ENCODE measurements at regions not wholly inside any gene's neighbourhood (a gene's known extent, or its start where the extent isn't known, plus 50 kb on each side); places are given as distances from the start of the nearest gene placed in this dataset.
"Not testable (repeated sequence)": the region's sequence is repeated elsewhere in the genome, so short reads cannot be mapped to it uniquely, and the experiment has no call there.

GRCh38 chr12:60210756-60211155 lies 614.9 kb downstream of the SLC16A7 start:
- no peaks in the 10 kb centered on the region for H3K27me3 ChIP-seq (ENCODE audit: low read length)
- H3K79me2 ChIP-seq (ENCODE audit: insufficient read depth, low read length): no peaks in the 10 kb centered on the region
- H3K9me2 ChIP-seq (replicated peaks; ENCODE audit: insufficient read depth, low read length): no peaks in the 10 kb centered on the region
- no peaks in the 10 kb centered on the region for H3F3A ChIP-seq (ENCODE audit: insufficient read depth)
- no peak overlapping the region for H3K4me3 ChIP-seq (ENCODE audit: insufficient read depth, low read length, poor library complexity, severe bottlenecking)
- no peak overlapping the region for H3K27ac ChIP-seq (ENCODE audit: low read depth, low read length)
- H4K20me1 ChIP-seq (ENCODE audit: low read depth, low read length): no peaks in the 10 kb centered on the region
- H3K9me3 ChIP-seq (ENCODE audit: insufficient read depth, low read length): no peaks in the 10 kb centered on the region
- no peaks in the 10 kb centered on the region for H3K36me3 ChIP-seq (ENCODE audit: low read length)
- no peak overlapping the region for H2AFZ ChIP-seq (ENCODE audit: low read depth, low read length, severe bottlenecking)
- no peak overlapping the region for H3K4me2 ChIP-seq (ENCODE audit: low read depth, low read length, poor library complexity, severe bottlenecking)
- TF ChIP-seq EZH2phosphoT487 (conservative IDR thresholded peaks at IDR 0.05; ENCODE audit: low read length) (no peak), CTCF (IDR thresholded peaks at IDR 0.05; ENCODE audit: insufficient read depth, low read length, poor library complexity, severe bottlenecking) (no peak)
- H3K9ac ChIP-seq (ENCODE audit: low read length): no peak overlapping the region

GRCh38 chr12:60211244-60211643 lies 615.4 kb downstream of the SLC16A7 start:
- no peak overlapping the region for H3K4me2 ChIP-seq (ENCODE audit: low read depth, low read length, poor library complexity, severe bottlenecking)
- H3K27ac ChIP-seq (ENCODE audit: low read depth, low read length): no peak overlapping the region
- H3K27me3 ChIP-seq (ENCODE audit: low read length): no peaks in the 10 kb centered on the region
- no peaks in the 10 kb centered on the region for H3K36me3 ChIP-seq (ENCODE audit: low read length)
- no peak overlapping the region for H3K9ac ChIP-seq (ENCODE audit: low read length)
- TF ChIP-seq CTCF (IDR thresholded peaks at IDR 0.05; ENCODE audit: insufficient read depth, low read length, poor library complexity, severe bottlenecking) (no peak), EZH2phosphoT487 (conservative IDR thresholded peaks at IDR 0.05; ENCODE audit: low read length) (no peak)
- H4K20me1 ChIP-seq (ENCODE audit: low read depth, low read length): no peaks in the 10 kb centered on the region
- no peaks in the 10 kb centered on the region for H3F3A ChIP-seq (ENCODE audit: insufficient read depth)
- H3K9me2 ChIP-seq (replicated peaks; ENCODE audit: insufficient read depth, low read length): no peaks in the 10 kb centered on the region
- H3K4me3 ChIP-seq (ENCODE audit: insufficient read depth, low read length, poor library complexity, severe bottlenecking): no peak overlapping the region
- H3K79me2 ChIP-seq (ENCODE audit: insufficient read depth, low read length): no peaks in the 10 kb centered on the region
- H3K9me3 ChIP-seq (ENCODE audit: insufficient read depth, low read length): no peaks in the 10 kb centered on the region
- no peak overlapping the region for H2AFZ ChIP-seq (ENCODE audit: low read depth, low read length, severe bottlenecking)

- H3K79me2 ChIP-seq (ENCODE audit: insufficient read depth, low read length): no peaks in the 10 kb centered on the region
- H3K4me2 ChIP-seq (ENCODE audit: low read depth, low read length, poor library complexity, severe bottlenecking): no peak overlapping the region
- H3K9me2 ChIP-seq (replicated peaks; ENCODE audit: insufficient read depth, low read length): no peaks in the 10 kb centered on the region
- H2AFZ ChIP-seq (ENCODE audit: low read depth, low read length, severe bottlenecking): no peak overlapping the region
- TF ChIP-seq EZH2phosphoT487 (conservative IDR thresholded peaks at IDR 0.05; ENCODE audit: low read length) (no peak), CTCF (IDR thresholded peaks at IDR 0.05; ENCODE audit: insufficient read depth, low read length, poor library complexity, severe bottlenecking) (no peak)
- no peaks in the 10 kb centered on the region for H3F3A ChIP-seq (ENCODE audit: insufficient read depth)
- H3K4me3 ChIP-seq (ENCODE audit: insufficient read depth, low read length, poor library complexity, severe bottlenecking): no peak overlapping the region
- no peaks in the 10 kb centered on the region for H3K9me3 ChIP-seq (ENCODE audit: insufficient read depth, low read length)
- no peaks in the 10 kb centered on the region for H3K36me3 ChIP-seq (ENCODE audit: low read length)
- H4K20me1 ChIP-seq (ENCODE audit: low read depth, low read length): no peaks in the 10 kb centered on the region
- no peak overlapping the region for H3K27ac ChIP-seq (ENCODE audit: low read depth, low read length)
- H3K27me3 ChIP-seq (ENCODE audit: low read length): no peaks in the 10 kb centered on the region
- H3K9ac ChIP-seq (ENCODE audit: low read length): no peak overlapping the region
Measured at GRCh38 chr12:60212159-60213000, 616.6 kb downstream of the SLC16A7 start.

GRCh38 chr12:60213272-60213671 lies 617.4 kb downstream of the SLC16A7 start:
- not testable (repeated sequence) for H4K20me1 ChIP-seq (ENCODE audit: low read depth, low read length); H3K36me3 ChIP-seq (ENCODE audit: low read length); H3K9ac ChIP-seq (ENCODE audit: low read length); H3K79me2 ChIP-seq (ENCODE audit: insufficient read depth, low read length); H3F3A ChIP-seq (ENCODE audit: insufficient read depth); H3K27ac ChIP-seq (ENCODE audit: low read depth, low read length); H3K9me2 ChIP-seq (replicated peaks; ENCODE audit: insufficient read depth, low read length); H3K9me3 ChIP-seq (ENCODE audit: insufficient read depth, low read length); H2AFZ ChIP-seq (ENCODE audit: low read depth, low read length, severe bottlenecking); H3K27me3 ChIP-seq (ENCODE audit: low read length); H3K4me2 ChIP-seq (ENCODE audit: low read depth, low read length, poor library complexity, severe bottlenecking); H3K4me3 ChIP-seq (ENCODE audit: insufficient read depth, low read length, poor library complexity, severe bottlenecking)
